Keratinocyte (primary cell): ENCODE measurements at regions not wholly inside any gene's neighbourhood (a gene's known extent, or its start where the extent isn't known, plus 50 kb on each side); places are given as distances from the start of the nearest gene placed in this dataset.

ENCODE experiments used
- DNase-seq: peaks from one replicate; pipeline ENCODE4 v3.0.0-alpha.2; 2011; ENCODE audit warnings: low read depth, missing footprints, low spot score
- FAIRE-seq: peaks from 2 replicates; lab custom pipeline; 2011; peaks lifted over from hg19 to GRCh38; lab: Jason Lieb, UNC
- H2AFZ ChIP-seq: 2 replicates; pipeline ENCODE4 v1.6.0; 2012; ENCODE audit warnings: low read length, control low read depth, inconsistent platforms; ENCODE audit not compliant: control insufficient read depth
- H3K27ac ChIP-seq: 2 replicates; pipeline ENCODE4 v1.5.1; 2011; ENCODE audit warnings: low read length; ENCODE audit not compliant: control insufficient read depth, insufficient read depth
- H3K27me3 ChIP-seq: 3 replicates; pipeline ENCODE4 v1.6.0; 2011; ENCODE audit warnings: low read length; ENCODE audit not compliant: control insufficient read depth, insufficient read depth; ENCODE audit errors: extremely low read depth
- H3K36me3 ChIP-seq, 2 experiments: 2 replicates in 1 of 2; 3 replicates in 1 of 2; pipeline ENCODE4 v1.5.1; 2011; ENCODE audit warnings: low read length in 2 of 2, mild to moderate bottlenecking in 1 of 2; ENCODE audit not compliant: control insufficient read depth in 2 of 2, insufficient read depth in 2 of 2; ENCODE audit errors: extremely low read depth in 1 of 2
- H3K4me1 ChIP-seq: 3 replicates; pipeline ENCODE4 v1.5.1; 2011; ENCODE audit warnings: low read length; ENCODE audit not compliant: control insufficient read depth, insufficient read depth; ENCODE audit errors: extremely low read depth
- H3K4me2 ChIP-seq: 3 replicates; pipeline ENCODE4 v1.6.0; 2011; ENCODE audit warnings: low read depth, low read length; ENCODE audit not compliant: control insufficient read depth, insufficient read depth; ENCODE audit errors: extremely low read depth
- H3K4me3 ChIP-seq, 3 experiments: fragments of 200-600 bp in 1 of 3; sonication (generic) in 1 of 3; 2 replicates in 2 of 3; 3 replicates in 1 of 3; pipeline ENCODE4 v1.5.1; 2011 to 2016; ENCODE audit warnings: low read length in 3 of 3, mild to moderate bottlenecking in 3 of 3, control low read depth in 2 of 3, inconsistent platforms in 1 of 3, low read depth in 1 of 3, mixed read lengths in 1 of 3, mixed run types in 1 of 3, moderate library complexity in 1 of 3; ENCODE audit not compliant: control insufficient read depth in 2 of 3, insufficient read depth in 2 of 3; ENCODE audit errors: extremely low read depth in 1 of 3
- H3K79me2 ChIP-seq: 2 replicates; pipeline ENCODE4 v1.6.0; 2012; ENCODE audit warnings: low read length; ENCODE audit not compliant: control insufficient read depth, insufficient read depth
- H3K9ac ChIP-seq: 3 replicates; pipeline ENCODE4 v1.6.0; 2011; ENCODE audit warnings: low read length; ENCODE audit not compliant: control insufficient read depth, insufficient read depth; ENCODE audit errors: extremely low read depth
- H3K9me1 ChIP-seq: 3 replicates; pipeline ENCODE4 v1.6.0; 2011; ENCODE audit warnings: low read length; ENCODE audit not compliant: control insufficient read depth, insufficient read depth; ENCODE audit errors: extremely low read depth
- H3K9me3 ChIP-seq: 2 replicates; pipeline ENCODE4 v1.5.1; 2012; ENCODE audit warnings: low read depth, low read length; ENCODE audit not compliant: control insufficient read depth
- H4K20me1 ChIP-seq: 3 replicates; pipeline ENCODE4 v1.6.0; 2011; ENCODE audit warnings: low read length; ENCODE audit not compliant: control insufficient read depth, insufficient read depth; ENCODE audit errors: extremely low read depth
- CTCF ChIP-seq, 3 experiments: IDR thresholded peaks in 1 of 3; conservative IDR thresholded peaks in 1 of 3; optimal IDR thresholded peaks in 1 of 3; 2 replicates in 2 of 3; 3 replicates in 1 of 3; pipeline versions ENCODE3 to v1.5.1; 2011; ENCODE audit warnings: low read length in 3 of 3, mild to moderate bottlenecking in 3 of 3, moderate library complexity in 2 of 3, control low read depth in 1 of 3, inconsistent platforms in 1 of 3; ENCODE audit not compliant: insufficient read depth in 2 of 3; ENCODE audit errors: extremely low read depth in 1 of 3
- EZH2 ChIP-seq: IDR thresholded peaks from one replicate; pipeline ENCODE4 v1.6.1; 2012; ENCODE audit warnings: inconsistent platforms, mild to moderate bottlenecking, low read length, moderate library complexity
- dilution Hi-C: fragments of 300-500 bp; cut with MboI; formaldehyde crosslinking; loops from one replicate; pipeline ENCODE4 v1.7.0; 2020; ENCODE audit warnings: low sequenced_read_pairs; ENCODE audit not compliant: extremely low pct_ligation_motif_present

GRCh38 chr2:187698374-187699110, 144.3 kb upstream of the TFPI start:
- Histone ChIP-seq H3K9me3 (no peaks in the 10 kb centered on the region), H4K20me1 (no peaks in the 10 kb centered on the region), H3K4me2 (no peak overlapping the region), H3K36me3 (no peaks in the 10 kb centered on the region), H3K27ac (no peak overlapping the region), H2AFZ (no peak overlapping the region), H3K9ac (no peak overlapping the region), H3K79me2 (no peaks in the 10 kb centered on the region), H3K4me1 (no peaks in the 10 kb centered on the region), H3K27me3 (no peaks in the 10 kb centered on the region), H3K4me3 (no peak overlapping the region), H3K9me1 (no peaks in the 10 kb centered on the region)
- dilution Hi-C loops, result no loop called here
- no peak for FAIRE-seq
- no peak for TF ChIP-seq CTCF (optimal IDR thresholded peaks at IDR 0.05 in 1 of 3, IDR thresholded peaks at IDR 0.05 in 1 of 3, conservative IDR thresholded peaks at IDR 0.05 in 1 of 3; ENCODE audit: extremely low read depth in 1 of 3, insufficient read depth in 2 of 3, low read length in 3 of 3)
- no peak for TF ChIP-seq EZH2
- no peak for DNase-seq

GRCh38 chr2:187702157-187702556, 147.9 kb upstream of the TFPI start:
- H3K27ac ChIP-seq, result no peak overlapping the region
- no peak for FAIRE-seq
- TF ChIP-seq EZH2 (no peak), CTCF (optimal IDR thresholded peaks at IDR 0.05 in 1 of 3, IDR thresholded peaks at IDR 0.05 in 1 of 3, conservative IDR thresholded peaks at IDR 0.05 in 1 of 3; ENCODE audit: extremely low read depth in 1 of 3, insufficient read depth in 2 of 3, low read length in 3 of 3) (no peak)
- H3K9ac ChIP-seq, result no peak overlapping the region
- no peak for DNase-seq
- no peak overlapping the region for H3K4me2 ChIP-seq
- no peak overlapping the region for H3K4me3 ChIP-seq
- no peaks in the 10 kb centered on the region for H3K9me3 ChIP-seq
- H3K36me3 ChIP-seq, result no peaks in the 10 kb centered on the region
- no peaks in the 10 kb centered on the region for H3K27me3 ChIP-seq
- no peaks in the 10 kb centered on the region for H3K9me1 ChIP-seq
- no peaks in the 10 kb centered on the region for H3K4me1 ChIP-seq
- H4K20me1 ChIP-seq, result no peaks in the 10 kb centered on the region
- no peaks in the 10 kb centered on the region for H3K79me2 ChIP-seq
- no peak overlapping the region for H2AFZ ChIP-seq
- dilution Hi-C loops, result no loop called here
